ENCODE measurements at regions not wholly inside any gene's neighbourhood (a gene's known extent, or its start where the extent isn't known, plus 50 kb on each side); places are given as distances from the start of the nearest gene placed in this dataset.

DNA sequence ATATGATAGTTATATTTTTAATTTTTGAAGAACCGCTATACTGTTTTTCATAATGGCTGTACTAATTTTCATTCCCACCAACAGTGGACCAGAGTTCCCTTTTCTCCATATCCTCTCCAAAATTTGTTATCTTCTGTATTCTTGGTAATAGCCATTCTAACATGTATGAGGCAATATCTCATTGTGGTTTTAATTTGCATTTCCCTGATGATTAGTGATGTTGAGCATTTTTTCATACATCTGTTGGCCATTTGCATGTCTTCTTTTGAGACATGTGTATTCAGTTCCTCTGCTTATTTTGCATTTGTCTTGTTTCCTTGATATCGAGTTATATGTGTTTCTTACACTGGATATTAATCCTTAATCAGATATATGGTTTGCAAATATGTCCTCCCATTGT, 770.8 kb upstream of the MBL2 start:
- intact Hi-C loops (cut with DNase I), result no loop called here
- no peak for TF ChIP-seq POLR2A (IDR thresholded peaks at IDR 0.05)
- TF ChIP-seq, protein P1, sequence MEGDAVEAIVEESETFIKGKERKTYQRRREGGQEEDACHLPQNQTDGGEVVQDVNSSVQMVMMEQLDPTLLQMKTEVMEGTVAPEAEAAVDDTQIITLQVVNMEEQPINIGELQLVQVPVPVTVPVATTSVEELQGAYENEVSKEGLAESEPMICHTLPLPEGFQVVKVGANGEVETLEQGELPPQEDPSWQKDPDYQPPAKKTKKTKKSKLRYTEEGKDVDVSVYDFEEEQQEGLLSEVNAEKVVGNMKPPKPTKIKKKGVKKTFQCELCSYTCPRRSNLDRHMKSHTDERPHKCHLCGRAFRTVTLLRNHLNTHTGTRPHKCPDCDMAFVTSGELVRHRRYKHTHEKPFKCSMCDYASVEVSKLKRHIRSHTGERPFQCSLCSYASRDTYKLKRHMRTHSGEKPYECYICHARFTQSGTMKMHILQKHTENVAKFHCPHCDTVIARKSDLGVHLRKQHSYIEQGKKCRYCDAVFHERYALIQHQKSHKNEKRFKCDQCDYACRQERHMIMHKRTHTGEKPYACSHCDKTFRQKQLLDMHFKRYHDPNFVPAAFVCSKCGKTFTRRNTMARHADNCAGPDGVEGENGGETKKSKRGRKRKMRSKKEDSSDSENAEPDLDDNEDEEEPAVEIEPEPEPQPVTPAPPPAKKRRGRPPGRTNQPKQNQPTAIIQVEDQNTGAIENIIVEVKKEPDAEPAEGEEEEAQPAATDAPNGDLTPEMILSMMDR (IDR thresholded peaks at IDR 0.05), result no peak
- H3K27ac ChIP-seq, result no peak overlapping the region
- WGBS, 2 donors, result 91 to 92% methylated on average over 2 of the region's 2 CpGs
- H3K27me3 ChIP-seq, result no peaks in the 10 kb centered on the region
- no peaks in the 10 kb centered on the region for H3K9me3 ChIP-seq
- no peaks in the 10 kb centered on the region for H3K36me3 ChIP-seq
- no peaks in the 10 kb centered on the region for H3K4me1 ChIP-seq
- H3K4me3 ChIP-seq (replicated peaks in 1 of 3), result no peak overlapping the region
- DNase-seq, result no peak

DNA sequence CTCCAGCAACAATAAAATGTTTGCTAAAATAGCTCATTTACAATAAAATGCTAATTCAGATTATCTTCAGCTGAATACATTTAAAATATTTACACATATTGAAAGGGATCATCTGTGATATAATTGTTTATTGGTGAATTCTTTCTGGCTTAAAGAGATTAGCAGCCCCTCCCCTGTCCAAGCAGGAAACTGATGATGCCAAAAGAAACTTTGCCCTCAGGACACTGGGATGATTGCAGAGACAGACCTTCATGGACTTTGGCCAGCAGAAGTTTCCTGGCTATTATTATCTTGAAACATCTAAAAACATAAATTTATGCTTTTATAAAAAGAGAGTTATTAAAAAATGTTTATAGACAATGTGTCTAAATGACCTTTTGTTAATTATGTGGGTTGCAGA, 764.9 kb upstream of the MBL2 start:
- intact Hi-C loops (cut with DNase I), result no loop called here
- H3K27ac ChIP-seq, result no peak overlapping the region
- H3K4me3 ChIP-seq (replicated peaks in 1 of 3), result no peak overlapping the region
- no peaks in the 10 kb centered on the region for H3K9me3 ChIP-seq
- no peak for DNase-seq
- no peaks in the 10 kb centered on the region for H3K36me3 ChIP-seq
- H3K27me3 ChIP-seq, result no peaks in the 10 kb centered on the region
- no peak for TF ChIP-seq POLR2A (IDR thresholded peaks at IDR 0.05)
- TF ChIP-seq, protein P1 (IDR thresholded peaks at IDR 0.05), result no peak
- no peaks in the 10 kb centered on the region for H3K4me1 ChIP-seq

DNA sequence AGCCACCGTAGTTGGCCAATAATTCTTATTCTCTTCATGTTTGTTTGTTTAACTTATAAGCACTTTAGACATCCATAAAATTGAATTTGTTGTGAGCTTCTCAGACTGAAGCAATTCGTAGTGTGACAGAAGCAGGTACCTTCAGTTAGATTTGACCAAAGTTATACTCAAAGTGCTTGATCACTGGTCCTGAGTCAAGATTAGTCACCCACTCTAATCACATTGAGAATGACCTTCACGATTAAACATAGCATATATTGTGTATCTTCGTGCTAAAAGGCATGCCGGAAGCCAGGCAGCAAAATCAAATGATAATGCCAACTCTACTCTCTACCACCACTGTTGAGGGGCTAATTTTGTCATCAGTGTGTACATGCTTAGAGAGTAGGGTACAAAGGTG, 763.7 kb upstream of the MBL2 start:
- Histone ChIP-seq H3K4me3 (replicated peaks in 1 of 3) (no peak overlapping the region), H3K36me3 (no peaks in the 10 kb centered on the region), H3K27me3 (no peaks in the 10 kb centered on the region), H3K9me3 (no peaks in the 10 kb centered on the region), H3K27ac (no peak overlapping the region), H3K4me1 (no peaks in the 10 kb centered on the region)
- no peak for TF ChIP-seq POLR2A (IDR thresholded peaks at IDR 0.05)
- TF ChIP-seq, protein P1 (IDR thresholded peaks at IDR 0.05), result no peak
- no peak for DNase-seq
- intact Hi-C loops (cut with DNase I), result no loop called here
- WGBS, 2 donors, result 67 to 94% methylated on average over 5 of the region's 5 CpGs

DNA sequence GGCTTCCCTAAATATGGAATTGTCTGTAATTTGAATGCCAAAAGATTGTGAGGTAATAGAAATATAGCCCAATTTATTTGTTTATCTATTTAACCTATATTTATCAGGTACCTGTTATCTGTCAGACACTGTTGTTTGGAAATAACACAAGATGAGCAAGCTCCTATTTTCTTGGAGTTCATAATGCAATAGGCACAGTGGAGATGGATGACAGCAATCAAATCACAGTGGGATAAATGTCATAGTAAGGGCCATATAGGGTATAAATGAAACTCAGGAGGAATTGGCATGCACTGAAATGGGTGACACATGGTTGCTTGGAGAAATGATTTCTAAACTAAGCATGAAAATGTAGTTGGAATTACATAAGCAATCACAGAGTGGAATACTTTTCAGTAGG, 761.8 kb upstream of the MBL2 start:
- TF ChIP-seq, protein P1 (IDR thresholded peaks at IDR 0.05), result no peak
- TF ChIP-seq POLR2A (IDR thresholded peaks at IDR 0.05), result no peak
- intact Hi-C loops (cut with DNase I), result no loop called here
- Histone ChIP-seq H3K9me3 (no peaks in the 10 kb centered on the region), H3K36me3 (no peaks in the 10 kb centered on the region), H3K27ac (no peak overlapping the region), H3K4me1 (no peaks in the 10 kb centered on the region), H3K27me3 (no peaks in the 10 kb centered on the region), H3K4me3 (replicated peaks in 1 of 3) (no peak overlapping the region)
- DNase-seq, result no peak

DNA sequence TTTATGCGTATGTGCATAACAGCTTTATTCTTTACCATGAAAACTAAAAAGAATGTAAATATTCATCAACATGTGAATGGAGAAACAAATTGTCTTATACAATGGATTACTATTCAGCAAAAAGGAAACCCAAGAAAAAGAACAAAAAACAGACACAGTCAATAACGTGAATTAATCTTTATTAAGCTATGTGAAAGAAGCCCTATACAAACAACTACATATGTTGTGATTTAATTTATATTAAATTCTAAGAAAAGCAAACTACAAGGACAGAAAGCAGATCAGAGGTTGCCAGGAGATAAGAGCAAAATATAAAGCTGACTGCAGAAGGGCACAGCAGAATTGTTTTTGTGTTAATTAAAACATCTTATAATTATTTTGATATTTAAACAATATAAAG, 756.4 kb upstream of the MBL2 start:
- intact Hi-C loops (cut with DNase I), result no loop called here
- DNase-seq, result no peak
- WGBS, 2 donors, result 73 to 78% methylated on average over 2 of the region's 2 CpGs
- no peaks in the 10 kb centered on the region for H3K36me3 ChIP-seq
- H3K4me1 ChIP-seq, result no peaks in the 10 kb centered on the region
- no peak overlapping the region for H3K4me3 ChIP-seq (replicated peaks in 1 of 3)
- H3K27me3 ChIP-seq, result no peaks in the 10 kb centered on the region
- no peak overlapping the region for H3K27ac ChIP-seq
- TF ChIP-seq POLR2A (IDR thresholded peaks at IDR 0.05), result no peak
- TF ChIP-seq, protein P1 (IDR thresholded peaks at IDR 0.05), result no peak
- H3K9me3 ChIP-seq, result no peaks in the 10 kb centered on the region

Data from thyroid gland (tissue), 4 donors.